ENCODE measurements at regions not wholly inside any gene's neighbourhood (a gene's known extent, or its start where the extent isn't known, plus 50 kb on each side); places are given as distances from the start of the nearest gene placed in this dataset.

DNA sequence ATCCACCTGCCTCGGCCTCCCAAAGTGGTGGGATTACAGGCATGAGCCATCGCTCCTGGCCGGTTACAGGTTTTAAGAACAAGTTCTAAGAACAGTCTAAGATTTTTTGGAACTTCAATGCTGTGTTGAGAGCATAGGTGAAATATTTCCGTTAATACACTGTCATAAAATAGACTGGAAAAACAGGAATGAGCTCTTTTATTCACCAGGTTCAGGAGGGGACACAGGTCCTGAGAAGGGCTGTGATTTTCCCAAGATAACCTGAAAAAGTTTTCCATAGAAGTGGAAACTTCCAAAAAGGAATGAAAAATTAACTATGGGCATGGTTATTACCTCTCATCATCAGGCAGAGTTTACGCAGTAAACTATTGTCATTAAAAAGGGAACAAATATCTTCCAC, 97.6 kb upstream of the TMEM178A start:
- ChIA-PET CTCF (no interaction called here), POLR2A (interaction anchor here (0.9 kb wide), 1 partner anchor 128 kb away, joined by 4 read pairs; no protein-coding TSS in a partner anchor)
- TF ChIP-seq, protein P1, sequence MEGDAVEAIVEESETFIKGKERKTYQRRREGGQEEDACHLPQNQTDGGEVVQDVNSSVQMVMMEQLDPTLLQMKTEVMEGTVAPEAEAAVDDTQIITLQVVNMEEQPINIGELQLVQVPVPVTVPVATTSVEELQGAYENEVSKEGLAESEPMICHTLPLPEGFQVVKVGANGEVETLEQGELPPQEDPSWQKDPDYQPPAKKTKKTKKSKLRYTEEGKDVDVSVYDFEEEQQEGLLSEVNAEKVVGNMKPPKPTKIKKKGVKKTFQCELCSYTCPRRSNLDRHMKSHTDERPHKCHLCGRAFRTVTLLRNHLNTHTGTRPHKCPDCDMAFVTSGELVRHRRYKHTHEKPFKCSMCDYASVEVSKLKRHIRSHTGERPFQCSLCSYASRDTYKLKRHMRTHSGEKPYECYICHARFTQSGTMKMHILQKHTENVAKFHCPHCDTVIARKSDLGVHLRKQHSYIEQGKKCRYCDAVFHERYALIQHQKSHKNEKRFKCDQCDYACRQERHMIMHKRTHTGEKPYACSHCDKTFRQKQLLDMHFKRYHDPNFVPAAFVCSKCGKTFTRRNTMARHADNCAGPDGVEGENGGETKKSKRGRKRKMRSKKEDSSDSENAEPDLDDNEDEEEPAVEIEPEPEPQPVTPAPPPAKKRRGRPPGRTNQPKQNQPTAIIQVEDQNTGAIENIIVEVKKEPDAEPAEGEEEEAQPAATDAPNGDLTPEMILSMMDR (IDR thresholded peaks at IDR 0.05), result no peak
- no peak for DNase-seq
- H3K9me3 Mint-ChIP-seq, result peaks cover 11% of the 10 kb centered on the region
- H3K27ac Mint-ChIP-seq, result no peak overlapping the region
- no peak for ATAC-seq
- intact Hi-C loops (cut with micrococcal nuclease), result no loop called here
- no peaks in the 10 kb centered on the region for H3K36me3 Mint-ChIP-seq (ENCODE audit: low read depth)
- no peak overlapping the region for H3K4me3 Mint-ChIP-seq
- H3K4me1 Mint-ChIP-seq (ENCODE audit: low read depth), result no peaks in the 10 kb centered on the region
- H3K27me3 Mint-ChIP-seq, result no peaks in the 10 kb centered on the region

DNA sequence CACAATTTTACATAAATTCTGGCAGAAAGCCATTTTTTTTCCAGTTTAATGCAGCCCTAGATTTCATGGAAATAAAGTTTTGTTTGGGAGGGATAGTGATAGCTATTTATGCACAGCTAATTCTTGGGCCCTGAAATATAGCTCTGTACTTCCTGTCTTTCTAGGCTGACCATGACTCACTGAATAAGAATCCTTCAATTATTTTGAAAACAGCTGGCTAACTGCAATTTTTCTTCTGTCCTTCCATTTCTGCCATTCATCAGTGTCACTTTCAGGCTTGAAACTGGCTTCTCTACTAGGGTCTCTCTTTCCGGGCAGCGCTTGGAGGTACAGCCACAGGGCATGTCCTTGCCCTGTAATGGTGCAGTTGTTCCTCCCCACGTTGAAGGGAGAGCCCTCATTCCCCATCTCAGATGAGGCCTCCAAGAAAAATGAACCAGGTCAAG, 97.1 kb upstream of the TMEM178A start:
- Mint-ChIP-seq H3K36me3 (ENCODE audit: low read depth) (no peaks in the 10 kb centered on the region), H3K4me1 (ENCODE audit: low read depth) (no peaks in the 10 kb centered on the region), H3K27ac (no peak overlapping the region), H3K9me3 (peaks cover 7% of the 10 kb centered on the region), H3K27me3 (no peaks in the 10 kb centered on the region), H3K4me3 (no peak overlapping the region)
- POLR2A ChIA-PET, result interaction anchor here (0.9 kb wide), 1 partner anchor 128 kb away, joined by 4 read pairs; no protein-coding TSS in a partner anchor
- intact Hi-C loops (cut with micrococcal nuclease), result no loop called here
- CTCF ChIA-PET, result no interaction called here
- DNase-seq, result no peak
- TF ChIP-seq, protein P1 (IDR thresholded peaks at IDR 0.05), result no peak
- ATAC-seq, result no peak

DNA sequence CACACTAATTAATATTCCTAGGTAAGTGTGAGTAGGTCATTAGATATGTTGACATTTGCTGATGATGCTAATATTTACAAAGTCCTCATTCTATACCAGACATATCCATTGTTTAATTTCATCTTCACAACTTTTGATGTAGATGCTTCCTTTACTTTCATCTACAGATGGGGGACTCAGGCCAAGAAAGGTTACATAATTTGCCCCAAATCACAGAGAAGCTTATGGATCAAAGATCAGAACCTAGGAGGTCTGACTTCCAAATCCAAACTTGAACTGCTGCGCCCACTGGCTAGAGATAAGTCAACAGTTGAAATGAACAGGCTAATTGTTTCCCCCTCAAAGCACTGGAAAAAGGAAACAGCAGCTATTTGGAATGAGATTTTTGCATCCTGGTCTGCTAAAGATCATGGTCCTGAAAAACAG, 95.6 kb upstream of the TMEM178A start:
- Mint-ChIP-seq H3K4me1 (ENCODE audit: low read depth) (no peaks in the 10 kb centered on the region), H3K27me3 (no peaks in the 10 kb centered on the region), H3K27ac (no peak overlapping the region), H3K4me3 (no peak overlapping the region), H3K9me3 (no peaks in the 10 kb centered on the region), H3K36me3 (ENCODE audit: low read depth) (no peaks in the 10 kb centered on the region)
- intact Hi-C loops (cut with micrococcal nuclease), result no loop called here
- ATAC-seq, result no peak
- ChIA-PET POLR2A (no interaction called here), CTCF (no interaction called here)
- no peak for DNase-seq
- TF ChIP-seq, protein P1 (IDR thresholded peaks at IDR 0.05), result no peak

DNA sequence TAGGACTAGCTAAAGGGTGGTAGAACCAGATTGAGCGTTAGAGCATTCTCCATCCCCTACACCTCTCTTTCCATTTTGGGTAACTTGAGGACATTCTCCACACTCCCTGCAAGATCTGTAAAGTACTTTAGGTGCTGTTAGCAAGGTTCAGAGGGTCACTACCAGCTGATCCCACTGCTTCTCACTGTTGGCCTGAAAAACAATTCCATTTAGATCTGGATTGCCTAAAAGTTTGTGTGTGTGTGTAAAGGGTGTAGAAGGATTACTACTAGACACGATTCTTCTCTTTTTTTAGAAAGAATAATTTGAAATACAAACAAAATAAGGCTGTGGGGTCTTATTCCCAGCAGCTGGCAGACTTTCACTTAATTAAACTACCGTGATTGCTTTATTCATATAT, 95.1 kb upstream of the TMEM178A start:
- Mint-ChIP-seq H3K36me3 (ENCODE audit: low read depth) (no peaks in the 10 kb centered on the region), H3K4me3 (no peak overlapping the region), H3K27ac (no peak overlapping the region), H3K9me3 (no peaks in the 10 kb centered on the region), H3K4me1 (ENCODE audit: low read depth) (no peaks in the 10 kb centered on the region), H3K27me3 (no peaks in the 10 kb centered on the region)
- ATAC-seq, result no peak
- POLR2A ChIA-PET, result no interaction called here
- CTCF ChIA-PET, result no interaction called here
- DNase-seq, result no peak
- TF ChIP-seq, protein P1 (IDR thresholded peaks at IDR 0.05), result no peak
- intact Hi-C loops (cut with micrococcal nuclease), result no loop called here

DNA sequence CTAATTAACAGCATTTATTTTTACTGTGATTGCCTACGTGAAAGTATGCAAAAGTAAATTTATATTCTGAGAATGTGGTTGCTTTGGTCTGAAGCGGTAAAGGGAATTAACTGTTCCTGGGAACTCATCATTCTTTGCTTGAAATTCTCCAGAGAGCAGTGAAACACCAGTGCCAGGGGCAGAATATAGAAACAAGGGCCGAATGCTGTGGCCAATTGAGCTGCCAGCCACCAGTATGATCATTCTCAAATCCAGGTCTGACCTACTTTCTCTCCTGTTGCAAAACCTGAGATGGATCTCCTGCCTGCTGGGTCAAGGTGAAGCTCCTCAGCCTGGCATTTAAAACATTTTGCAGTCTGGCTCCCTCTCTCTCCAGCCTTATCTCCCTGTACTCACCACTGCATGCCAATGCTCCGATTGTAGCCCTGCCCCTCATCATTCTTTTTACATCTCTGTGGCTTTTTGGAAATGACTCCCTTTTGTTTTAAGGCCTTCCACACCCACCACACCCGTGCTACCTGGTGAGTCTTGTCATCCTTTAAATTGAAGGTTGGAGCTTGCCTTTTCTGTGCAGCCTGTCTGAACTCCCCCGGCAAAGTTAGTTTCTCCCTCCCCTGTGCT, 94.5 kb upstream of the TMEM178A start:
- CTCF ChIA-PET, result no interaction called here
- intact Hi-C loops (cut with micrococcal nuclease), result no loop called here

More for the DNA sequence above, 94.5 kb upstream of the TMEM178A start:
- no peak for DNase-seq
- Mint-ChIP-seq H3K4me1 (ENCODE audit: low read depth) (no peaks in the 10 kb centered on the region), H3K27me3 (no peaks in the 10 kb centered on the region), H3K27ac (no peak overlapping the region), H3K9me3 (no peaks in the 10 kb centered on the region), H3K4me3 (no peak overlapping the region), H3K36me3 (ENCODE audit: low read depth) (no peaks in the 10 kb centered on the region)
- ATAC-seq, result no peak
- TF ChIP-seq, protein P1 (IDR thresholded peaks at IDR 0.05), result no peak
- POLR2A ChIA-PET, result interaction anchor here (0.6 to 1.0 kb wide), 2 partner anchors 87 to 1071 kb away, joined by 3 read pairs; no protein-coding TSS in a partner anchor
